ENCODE measurements at regions not wholly inside any gene's neighbourhood (a gene's known extent, or its start where the extent isn't known, plus 50 kb on each side); places are given as distances from the start of the nearest gene placed in this dataset.

DNA sequence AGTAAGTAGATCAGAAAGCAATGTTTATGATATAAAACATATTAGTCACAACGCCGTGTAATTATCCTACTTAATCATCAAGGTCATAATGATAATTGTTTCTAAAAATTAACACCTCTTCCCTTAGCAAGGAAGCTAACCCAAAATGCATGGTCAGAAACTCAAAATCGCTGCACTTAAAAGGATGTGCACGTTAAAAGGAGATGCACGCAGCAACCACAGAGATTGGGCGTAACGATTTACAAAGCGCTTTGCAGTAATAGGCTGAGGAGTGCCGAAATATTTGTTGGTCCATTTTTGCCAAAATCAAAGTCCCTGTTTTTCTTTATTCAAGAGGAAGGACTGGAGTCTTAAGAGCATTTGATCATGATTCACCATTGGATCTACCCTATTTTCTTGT lies 1077.2 kb downstream of the VRK1 start:
- DNase-seq (ENCODE audit: low spot score): no peak

DNA sequence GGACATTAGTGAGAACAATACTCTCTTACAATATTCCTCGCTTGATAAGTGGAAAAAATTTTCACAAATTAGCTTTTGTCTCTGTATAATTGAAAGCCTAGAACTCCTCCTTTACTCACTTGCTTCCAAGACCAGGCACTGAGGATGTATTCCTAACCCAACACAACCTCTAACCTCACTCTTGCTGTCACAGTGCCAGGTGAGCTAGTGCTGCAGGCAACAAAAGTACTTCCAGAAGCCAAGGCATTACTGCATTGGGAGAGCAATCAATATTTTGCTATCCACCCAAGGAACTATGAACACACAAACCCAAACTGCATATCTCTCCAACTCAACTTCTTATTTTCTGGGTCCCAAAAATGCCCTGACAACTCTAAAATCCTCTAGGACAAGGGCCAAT lies 1081.0 kb downstream of the VRK1 start:
- no peak for DNase-seq (ENCODE audit: low spot score)

DNA sequence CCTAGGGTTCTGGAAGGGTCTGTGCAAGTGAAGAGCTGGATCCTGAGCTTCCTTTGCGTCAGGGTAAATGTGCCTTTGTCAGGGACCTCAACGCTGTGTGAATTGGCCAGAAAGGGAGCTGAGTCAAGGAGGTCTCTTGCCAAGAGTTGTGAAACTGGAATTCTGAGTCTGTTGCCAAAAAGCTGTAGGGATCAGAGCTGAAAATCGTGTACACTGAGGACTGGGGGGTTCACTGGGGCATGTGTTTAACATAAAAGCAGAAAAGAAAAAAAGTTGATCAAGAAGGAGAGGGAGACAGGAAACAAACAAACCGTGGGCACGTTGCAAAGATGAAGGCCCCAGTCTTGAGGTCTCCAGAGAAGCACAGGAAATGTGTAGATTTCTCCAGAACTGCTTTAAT lies 1081.5 kb downstream of the VRK1 start:
- DNase-seq (ENCODE audit: low spot score): no peak

DNA sequence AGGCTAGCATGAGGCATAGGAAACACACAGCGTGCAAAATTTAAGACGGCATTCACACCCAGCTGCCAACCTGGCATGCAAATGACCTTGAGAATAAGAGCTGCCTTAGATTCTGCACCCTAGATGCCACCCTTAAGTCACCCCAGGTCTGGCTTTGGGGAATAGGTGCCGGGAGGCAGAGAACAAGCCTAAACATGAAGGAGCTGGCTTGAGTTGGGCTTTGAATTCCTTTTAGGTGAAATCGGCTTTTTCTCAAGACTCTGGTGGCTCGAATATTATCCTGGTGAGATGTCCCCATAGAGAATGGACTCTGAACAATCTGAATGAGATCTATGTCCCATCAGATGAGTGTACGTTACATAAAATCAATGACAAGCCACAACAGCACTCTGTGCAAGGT lies 1090.5 kb downstream of the VRK1 start:
- no peak for DNase-seq (ENCODE audit: low spot score)

DNA sequence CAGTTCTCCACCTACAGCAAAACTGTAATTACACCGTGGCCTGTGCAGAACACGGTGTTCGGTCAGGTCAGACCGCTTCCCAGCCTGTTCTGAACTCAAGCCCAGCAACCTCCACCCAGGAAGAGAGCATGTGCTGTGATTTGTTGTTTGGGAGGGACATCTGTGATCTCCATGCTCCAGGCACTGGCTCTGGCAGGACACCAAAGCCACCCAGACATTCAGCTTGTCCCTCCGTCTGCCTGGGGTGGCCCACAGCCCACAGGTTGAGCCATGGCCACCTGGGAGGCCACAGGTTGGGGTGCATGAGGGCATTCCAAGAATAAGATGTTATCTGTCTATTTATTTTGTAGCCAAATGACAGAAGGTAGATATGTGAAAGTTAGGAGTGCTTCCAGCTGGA lies 1091.1 kb downstream of the VRK1 start:
- DNase-seq (ENCODE audit: low spot score): no peak

DNA sequence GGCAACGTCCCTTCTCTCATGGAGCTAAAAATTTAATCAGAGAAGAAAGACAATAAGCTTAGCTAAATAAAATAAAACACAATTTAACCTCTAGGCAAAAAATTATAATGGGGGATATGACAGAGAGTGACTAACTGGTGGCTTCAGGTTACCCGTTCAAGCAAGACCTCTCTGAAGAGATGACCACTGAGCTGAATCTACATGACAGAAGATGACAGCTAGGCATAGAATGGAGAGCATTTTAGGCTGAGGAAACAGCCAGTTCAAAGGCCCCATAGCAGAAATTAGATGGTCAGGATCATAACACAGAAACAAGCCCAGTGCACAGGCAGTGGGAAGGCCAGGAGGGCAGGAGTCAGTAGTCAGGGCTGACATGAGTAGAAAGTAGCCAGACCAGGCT lies 1094.3 kb downstream of the VRK1 start:
- no peak for DNase-seq (ENCODE audit: low spot score)

DNA sequence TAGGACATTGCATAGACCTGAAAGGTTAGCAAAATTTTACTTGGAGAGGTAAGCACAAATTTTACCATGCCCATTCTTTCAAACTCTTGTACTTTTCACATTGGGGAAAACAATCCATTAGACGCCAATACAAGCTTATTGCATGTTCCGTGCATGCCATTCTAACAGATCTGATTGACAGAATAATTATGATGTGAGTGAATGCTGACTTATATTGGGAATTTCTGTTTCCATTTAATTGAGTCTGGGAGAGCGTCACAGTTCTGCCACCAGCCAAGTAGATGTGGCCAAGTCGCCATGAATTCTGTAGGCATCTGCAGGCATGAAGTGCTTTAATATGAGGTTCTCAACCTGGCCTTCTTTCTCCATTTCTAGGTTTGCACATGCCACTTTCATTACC lies 1097.4 kb downstream of the VRK1 start:
- DNase-seq (ENCODE audit: low spot score): no peak

DNA sequence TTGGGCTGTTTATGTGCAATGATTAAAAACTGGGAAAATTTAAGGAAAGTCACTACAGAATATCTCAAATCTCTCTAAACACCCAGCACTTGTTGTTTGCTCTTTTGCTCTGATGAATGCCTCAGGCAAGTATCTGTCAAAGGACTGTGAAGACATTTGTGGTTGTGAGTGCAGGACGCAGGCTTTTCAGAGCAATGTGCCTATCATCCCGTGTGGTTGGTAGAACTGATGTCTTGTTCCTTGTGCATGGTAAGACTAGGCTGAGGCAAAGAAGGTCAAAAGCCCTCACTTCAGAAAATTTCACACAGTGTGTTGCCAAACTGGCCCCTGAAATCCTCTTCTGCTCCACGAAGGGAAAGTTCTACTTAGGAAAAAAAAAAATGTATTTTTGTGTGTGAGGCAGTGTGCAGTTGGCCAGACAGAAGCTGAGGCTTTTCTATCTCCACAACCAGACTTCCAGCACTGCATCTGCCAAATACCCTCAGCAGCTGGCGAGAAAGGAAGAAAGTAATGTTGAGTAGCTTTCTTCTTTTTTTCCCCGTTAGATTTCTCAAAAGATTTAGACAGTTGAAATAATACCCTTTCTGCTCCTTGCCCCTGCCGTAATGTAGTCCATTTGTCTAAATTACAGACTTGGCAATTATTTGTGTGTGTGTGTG lies 1103.1 kb downstream of the VRK1 start:
- DNase-seq (ENCODE audit: low spot score): no peak

DNA sequence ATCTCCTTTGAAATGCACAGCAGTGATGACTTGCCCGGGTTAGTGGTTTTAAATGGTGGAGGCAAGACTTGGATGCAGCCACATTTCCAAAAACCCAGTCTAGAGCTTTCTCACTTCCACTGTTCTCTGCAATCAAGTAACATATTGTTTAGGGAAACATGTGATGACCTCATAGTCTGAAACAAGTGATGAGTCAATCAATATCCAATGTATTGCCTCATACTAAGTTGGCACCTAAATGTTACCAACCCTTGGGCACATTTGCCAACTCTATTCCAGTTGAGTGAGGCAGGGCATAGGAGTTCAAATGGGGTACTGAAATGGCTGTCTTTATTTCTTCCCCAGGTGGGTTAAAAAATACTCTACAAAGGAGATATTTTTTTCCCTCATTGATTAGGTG lies 1105.4 kb downstream of the VRK1 start:
- no peak for DNase-seq (ENCODE audit: low spot score)

DNA sequence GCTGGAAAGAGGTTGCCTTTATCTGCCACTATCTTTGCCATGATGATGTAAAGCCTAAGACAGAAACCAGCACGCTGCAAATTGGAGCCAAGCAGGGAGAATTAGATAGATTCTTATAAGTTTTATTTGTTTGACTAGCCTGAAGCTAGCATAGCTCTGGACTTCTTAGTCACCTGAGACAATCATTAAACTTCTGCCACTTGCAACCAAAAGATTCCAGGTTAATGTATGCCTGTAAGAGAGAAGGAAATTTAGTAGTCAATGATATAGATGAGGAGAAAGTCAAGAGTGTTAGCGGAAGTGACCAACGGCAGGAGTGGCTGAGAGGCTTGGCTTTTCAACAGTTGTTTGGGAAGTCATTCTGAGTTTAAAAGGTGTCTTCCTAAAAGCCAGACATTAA lies 1106.6 kb downstream of the VRK1 start:
- no peak for DNase-seq (ENCODE audit: low spot score)

DNA sequence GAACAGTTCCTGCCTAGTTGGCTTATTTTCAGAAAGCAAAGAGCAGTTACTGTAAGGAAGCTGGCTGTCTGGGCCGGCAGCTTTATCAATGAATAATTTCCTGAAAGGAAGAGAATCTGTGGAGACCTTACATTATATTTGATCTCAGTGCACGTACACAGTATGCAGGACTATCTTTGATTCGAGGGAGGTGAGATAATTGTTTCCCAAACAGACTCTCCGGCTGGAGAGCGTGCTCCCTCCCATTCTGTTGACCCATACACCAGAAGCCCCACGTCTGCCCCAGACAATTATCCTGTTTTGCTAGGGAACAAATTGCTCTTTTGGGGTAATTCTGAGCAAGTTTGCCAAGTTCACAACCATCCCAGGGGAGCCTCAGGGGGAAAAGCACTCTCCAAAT lies 1115.0 kb downstream of the VRK1 start:
- DNase-seq (ENCODE audit: low spot score): no peak

DNA sequence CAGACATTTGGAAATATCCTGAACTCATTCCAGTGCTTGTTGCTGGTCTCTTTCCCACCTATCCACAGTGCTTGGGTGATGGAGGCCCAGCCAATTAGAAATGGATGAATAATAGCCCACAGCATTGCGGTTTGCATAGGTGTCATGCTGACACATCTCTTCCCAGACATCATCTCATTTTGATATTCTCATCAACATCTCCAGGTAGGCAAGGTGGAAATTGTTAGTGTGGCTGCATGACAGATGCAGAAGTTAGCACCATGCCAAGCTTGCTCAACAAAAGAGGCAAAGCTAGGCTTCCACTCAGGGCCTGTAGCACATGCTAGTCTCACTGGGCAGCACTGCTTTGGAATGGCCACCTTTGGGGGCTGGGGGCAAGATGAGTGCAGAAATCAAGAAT lies 1118.9 kb downstream of the VRK1 start:
- DNase-seq (ENCODE audit: low spot score): no peak

DNA sequence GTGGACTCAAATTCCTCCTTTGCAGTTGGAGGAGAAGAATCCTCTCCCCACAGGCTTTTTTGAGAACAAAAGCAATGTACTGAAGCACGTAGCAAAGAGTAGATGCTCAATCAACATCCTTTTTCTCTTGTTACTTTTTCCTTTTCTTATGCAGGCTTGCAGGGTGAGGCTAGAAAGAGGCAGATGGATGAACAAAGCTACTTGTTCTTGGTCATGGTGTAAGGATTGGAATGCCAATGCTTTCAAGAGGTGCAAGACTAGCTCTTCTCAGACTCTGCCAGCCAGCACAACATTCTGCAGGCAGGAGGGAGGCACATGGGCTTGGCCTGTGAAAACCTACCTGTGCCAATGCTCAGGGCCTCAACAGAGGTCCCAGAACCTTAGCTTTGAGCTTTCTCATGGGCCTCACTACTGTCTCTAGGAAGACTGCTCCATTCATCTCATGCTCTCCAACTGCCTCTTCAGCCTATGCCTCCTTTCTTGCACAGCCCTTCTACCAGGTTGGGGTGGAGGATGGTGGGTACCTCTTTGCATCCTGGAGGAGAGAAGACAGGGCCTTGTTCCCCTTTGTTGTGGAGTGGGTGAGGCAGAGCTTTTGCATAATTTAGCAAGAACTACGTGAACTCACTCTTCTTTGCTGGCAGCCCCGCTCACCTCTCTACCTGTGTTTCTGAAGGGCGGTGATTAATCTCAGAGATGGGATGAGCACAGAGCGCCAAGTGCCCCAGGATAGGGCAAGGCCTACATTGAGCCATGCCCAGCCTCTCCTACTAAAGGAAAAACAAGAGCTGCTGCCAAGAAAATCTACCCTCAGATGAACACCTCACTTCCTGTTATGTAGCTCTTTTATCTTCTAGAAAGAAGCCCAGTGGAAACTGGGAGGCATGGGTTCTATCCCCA lies 1119.7 kb downstream of the VRK1 start:
- DNase-seq (ENCODE audit: low spot score): no peak

DNA sequence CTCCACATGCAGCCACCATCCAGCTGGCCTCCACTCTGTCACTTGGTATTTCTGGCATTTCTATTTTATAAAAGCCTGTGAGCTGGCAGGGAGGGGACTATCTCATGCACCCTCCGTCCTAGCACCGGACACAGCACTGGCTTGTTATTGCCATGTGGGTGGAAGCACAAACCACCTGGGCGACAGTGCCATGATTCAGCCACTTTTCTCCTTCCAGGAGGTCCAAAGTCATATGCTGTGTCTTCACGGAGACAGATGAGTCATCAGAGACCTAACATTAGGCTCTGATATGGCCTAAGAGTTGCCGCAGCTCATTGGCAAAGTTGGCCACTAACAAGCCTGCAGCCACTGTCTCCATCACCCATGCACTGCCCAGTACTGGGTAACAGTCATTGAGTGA lies 1123.0 kb downstream of the VRK1 start:
- DNase-seq (ENCODE audit: low spot score): no peak

DNA sequence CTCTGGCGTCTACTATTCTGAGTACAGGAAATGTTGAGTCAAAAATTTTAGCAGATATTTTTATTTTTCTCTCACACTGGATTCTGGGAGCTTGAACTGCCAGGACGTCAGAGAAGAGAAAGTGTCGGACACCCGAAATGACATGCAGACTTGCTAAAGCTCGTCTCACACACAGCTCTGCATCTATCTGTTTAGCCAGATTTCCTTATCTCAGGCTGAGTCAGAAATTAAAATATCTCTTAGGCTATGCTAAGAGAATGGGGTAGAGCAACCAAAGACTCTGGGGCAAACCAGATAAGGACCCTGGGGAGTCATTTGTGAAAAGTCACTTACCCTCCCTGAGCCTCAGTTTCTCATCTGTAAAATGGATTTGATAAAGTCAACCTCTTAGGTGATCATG lies 1124.1 kb downstream of the VRK1 start:
- no peak for DNase-seq (ENCODE audit: low spot score)

DNA sequence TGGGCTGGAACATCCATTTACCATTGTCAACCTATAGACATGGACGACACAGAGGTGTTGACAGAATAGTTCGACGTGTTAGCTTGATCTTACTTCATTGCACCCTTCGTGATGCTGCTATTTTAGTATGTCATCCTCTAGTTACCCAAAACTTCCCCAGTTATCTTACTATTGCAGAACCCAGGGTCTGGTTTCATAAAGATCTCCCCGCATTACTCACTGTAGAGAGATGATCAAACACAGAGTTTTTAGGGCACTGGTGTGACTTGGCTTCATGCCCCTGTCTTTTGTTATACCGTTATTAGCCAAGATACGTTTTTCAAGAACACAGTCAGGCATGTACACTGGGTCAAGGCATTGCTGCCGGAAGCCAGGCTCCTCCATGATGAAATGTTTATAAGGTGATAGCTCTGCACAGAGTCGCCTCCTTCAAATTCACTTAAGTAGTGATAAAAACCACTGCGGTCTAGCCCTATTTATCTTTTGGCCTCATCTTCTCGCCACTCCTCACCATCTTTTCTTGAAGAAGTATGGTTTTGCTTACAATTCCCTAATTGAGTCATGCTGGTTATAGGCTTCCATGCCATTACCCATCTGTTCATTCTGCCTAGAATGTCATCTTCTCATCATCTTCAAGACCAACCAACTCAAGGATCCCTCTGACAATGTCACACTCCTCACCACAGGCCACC lies 1127.9 kb downstream of the VRK1 start:
- no peak for DNase-seq (ENCODE audit: low spot score)

DNA sequence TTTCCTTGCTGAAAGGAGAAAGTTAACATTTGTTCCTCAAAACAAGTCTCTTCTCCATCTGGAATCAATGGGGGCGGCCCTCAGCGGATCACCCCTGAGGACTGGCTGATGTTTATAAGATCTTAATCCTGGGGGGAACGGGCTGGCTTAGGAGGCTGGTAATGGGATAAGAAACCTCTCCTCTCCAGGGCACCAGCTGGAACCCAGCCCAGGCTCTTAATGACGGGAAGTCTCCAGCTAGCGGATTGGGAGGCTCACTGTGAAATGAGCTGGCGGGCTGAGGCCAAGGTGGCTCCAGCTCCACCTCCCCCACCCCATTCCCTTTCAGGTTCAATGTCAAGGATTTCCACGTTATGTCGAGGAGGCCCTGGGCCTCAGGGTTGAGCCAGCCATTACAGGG lies 1133.0 kb downstream of the VRK1 start:
- no peak for DNase-seq (ENCODE audit: low spot score)

DNA sequence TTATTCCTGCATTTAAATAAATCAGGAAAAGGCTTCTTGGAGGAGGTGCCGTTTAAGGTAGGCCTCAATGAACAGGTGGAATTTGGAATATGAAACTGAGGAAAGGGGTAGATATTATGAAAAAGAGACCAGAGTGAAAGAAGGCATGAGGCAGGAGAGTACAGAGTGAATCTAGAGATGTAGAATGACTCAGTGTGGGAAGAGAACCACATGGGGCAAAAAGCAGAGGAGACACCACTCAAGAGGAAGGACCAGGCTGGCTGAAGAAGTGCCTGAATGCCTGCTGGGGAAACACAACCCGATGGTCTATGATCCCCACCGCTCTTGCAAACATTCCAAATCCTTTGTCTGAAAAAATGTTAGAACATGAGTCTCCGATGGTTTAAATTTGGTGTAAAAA lies 1134.1 kb downstream of the VRK1 start:
- no peak for DNase-seq (ENCODE audit: low spot score)

DNA sequence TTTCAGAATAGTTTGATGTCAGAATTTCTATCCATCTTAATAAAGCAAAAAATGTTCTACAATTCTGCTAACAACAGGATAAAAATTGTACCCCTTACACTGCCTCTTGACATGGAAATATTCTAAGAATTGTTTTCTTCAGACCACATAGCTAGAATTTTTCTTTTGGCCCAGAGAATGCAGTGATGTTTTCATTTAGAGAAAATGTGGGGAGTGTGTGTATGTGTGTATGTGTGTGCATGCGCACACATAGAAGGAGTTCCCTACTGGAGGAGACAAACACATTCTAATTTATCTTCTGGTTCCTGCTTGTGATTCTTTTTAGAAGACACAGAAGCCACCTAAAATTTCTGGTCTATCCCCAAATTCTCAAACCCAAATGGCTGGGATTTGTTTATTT lies 1145.7 kb downstream of the VRK1 start:
- no peak for DNase-seq (ENCODE audit: low spot score)

DNA sequence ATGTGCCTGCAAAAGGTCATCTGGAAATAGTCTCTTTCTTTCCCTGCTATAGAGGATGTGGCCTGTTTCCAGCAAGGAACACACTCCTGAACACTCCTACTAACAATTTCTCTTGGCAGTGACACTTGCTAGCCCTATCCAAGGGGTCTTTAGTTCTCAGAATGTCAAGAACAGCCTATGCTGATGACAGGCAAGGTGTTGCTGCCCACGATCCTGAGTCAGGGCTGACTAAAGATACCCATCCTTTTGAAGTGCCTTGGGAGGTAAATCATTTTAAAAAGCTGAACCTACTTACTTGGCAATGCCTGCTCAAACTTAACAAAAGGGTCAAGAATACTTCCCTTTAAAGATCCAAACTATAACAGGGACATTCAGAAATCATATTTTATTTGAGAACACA lies 1146.4 kb downstream of the VRK1 start:
- DNase-seq (ENCODE audit: low spot score): no peak

DNA sequence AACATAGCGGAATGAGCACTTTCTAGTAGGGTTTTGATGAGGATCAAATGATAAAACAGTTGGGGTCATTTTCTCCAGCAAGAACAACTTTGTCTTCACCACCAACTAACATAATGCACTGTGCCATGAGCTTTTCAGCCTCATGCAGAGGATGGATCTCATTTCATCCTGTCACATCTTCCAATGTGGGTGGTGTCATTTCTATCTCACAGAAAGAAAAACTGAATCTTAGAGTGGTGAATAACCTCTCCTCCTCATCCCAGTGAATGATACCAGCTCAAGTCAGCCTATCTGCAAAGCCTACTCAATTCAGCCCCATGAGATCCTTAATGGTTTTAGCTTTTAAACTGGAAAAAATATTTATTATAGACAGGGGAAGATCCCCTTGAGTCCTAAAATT lies 1147.2 kb downstream of the VRK1 start:
- no peak for DNase-seq (ENCODE audit: low spot score)

DNA sequence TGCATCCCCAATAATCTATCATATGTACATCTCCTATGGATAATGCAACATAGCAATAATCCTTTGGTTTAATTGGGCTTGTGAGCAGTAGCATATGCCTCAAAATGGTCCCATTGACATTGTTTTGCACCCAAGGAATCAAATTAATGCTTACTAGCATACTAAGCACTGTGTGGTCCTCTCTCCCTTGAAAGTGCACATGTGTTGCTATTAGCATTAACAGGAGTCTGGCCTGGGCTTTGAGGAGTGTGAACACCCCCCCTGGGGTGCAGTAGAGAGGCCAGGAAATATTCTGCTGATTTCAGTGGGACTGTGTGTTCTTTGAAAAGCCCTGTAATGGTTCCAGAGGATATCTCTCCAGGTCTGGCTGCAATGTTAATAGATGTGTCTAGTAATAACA lies 1148.4 kb downstream of the VRK1 start:
- DNase-seq (ENCODE audit: low spot score): no peak

DNA sequence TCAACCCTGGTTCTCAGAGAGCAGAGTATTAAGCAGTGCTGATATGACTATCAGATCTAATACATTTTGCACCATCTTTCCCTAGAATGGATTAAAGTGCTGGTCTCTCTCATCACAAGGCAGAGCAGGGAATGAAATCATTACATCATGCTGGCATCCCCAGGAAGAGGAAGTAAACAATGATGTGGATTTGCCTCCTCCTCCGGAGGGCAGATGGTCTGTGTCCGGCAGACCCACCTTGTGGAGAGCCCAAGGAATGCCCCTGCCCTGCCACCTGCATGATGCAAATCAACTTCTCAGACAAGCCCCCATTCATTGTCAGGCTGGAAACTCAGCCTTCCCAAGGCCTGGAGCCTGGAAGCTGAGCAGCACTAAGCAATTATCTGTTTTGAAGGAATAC lies 1149.1 kb downstream of the VRK1 start:
- DNase-seq (ENCODE audit: low spot score): no peak

Data from HuH-7 (cell line).